Spleen (tissue), 7 donors: ENCODE measurements at regions not wholly inside any gene's neighbourhood (a gene's known extent, or its start where the extent isn't known, plus 50 kb on each side); places are given as distances from the start of the nearest gene placed in this dataset.

Experiments
- CTCF ChIP-seq, 11 experiments: fragments of 200-600 bp in 7 of 11; fragments of 450-650 bp in 4 of 11; sonication (generic) in 4 of 11; IDR thresholded peaks in 8 of 11; conservative IDR thresholded peaks in 3 of 11; 1 replicate in 7 of 11; 2 replicates in 4 of 11; pipeline versions ENCODE4 v1.4.0 to v1.8.0; 2016 to 2021; ENCODE audit warnings: antibody characterized with exemption in 11 of 11, inconsistent platforms in 4 of 11, mild to moderate bottlenecking in 1 of 11
- POLR2A ChIP-seq, 3 donors: fragments of 450-650 bp; IDR thresholded peaks; one replicate each; pipeline ENCODE4 v1.5.1; 2017; ENCODE audit warnings: antibody characterized with exemption in 3 of 3, mild to moderate bottlenecking in 1 of 3
- donor health status: DM: no; HTN: no; CAD: no; lungs with moderate emphysema.
- donor health status: DM: no; HTN: no; CAD: no.
- donor health status: DM: no; HTN: no; CAD: no.

- TF ChIP-seq POLR2A (IDR thresholded peaks at IDR 0.05) (no peak), CTCF (IDR thresholded peaks at IDR 0.05 in 8 of 11, conservative IDR thresholded peaks at IDR 0.05 in 3 of 11) (no peak)
Measured at GRCh38 chr4:34861666-34862065, 1382.6 kb downstream of the ARAP2 start.
